GM19438 (cell line): ENCODE measurements at regions not wholly inside any gene's neighbourhood (a gene's known extent, or its start where the extent isn't known, plus 50 kb on each side); places are given as distances from the start of the nearest gene placed in this dataset.

Source experiments
- ATAC-seq: cut with Tn5 transposase; IDR thresholded peaks from one replicate; pipeline ENCODE4 v1.9.1; 2021; ENCODE audit warnings: low read depth; ENCODE audit not compliant: unreplicated experiment

DNA sequence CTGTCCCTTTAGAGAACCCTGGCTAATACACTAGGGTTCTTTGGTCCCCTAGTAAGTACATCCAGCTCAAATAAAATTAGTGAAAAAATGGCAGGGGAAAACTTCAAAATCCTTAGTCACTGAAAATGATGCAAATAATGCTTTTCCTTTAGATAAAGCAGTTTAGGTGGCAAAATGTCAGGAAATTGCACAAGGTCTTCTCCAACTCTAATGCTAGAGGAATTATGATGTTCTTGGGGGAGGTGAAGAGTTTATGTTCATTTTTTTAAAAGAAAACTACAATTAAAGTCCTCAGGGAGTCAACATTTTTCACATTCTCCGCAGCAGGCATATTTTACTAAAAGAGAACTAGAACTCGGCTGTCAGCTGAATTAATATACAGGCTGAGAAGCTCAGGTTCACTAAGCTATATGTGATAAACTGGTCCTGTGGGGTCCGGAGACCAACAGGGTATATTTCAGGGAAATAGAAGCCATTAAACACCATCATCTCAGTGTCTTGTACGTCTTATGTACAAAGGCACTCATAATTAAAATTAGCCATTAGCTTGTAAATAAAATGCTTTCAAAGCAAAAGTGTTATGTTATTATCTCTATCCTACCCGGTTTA is 1164.7 kb upstream of the AUTS2 start:
- ATAC-seq, result no peak

DNA sequence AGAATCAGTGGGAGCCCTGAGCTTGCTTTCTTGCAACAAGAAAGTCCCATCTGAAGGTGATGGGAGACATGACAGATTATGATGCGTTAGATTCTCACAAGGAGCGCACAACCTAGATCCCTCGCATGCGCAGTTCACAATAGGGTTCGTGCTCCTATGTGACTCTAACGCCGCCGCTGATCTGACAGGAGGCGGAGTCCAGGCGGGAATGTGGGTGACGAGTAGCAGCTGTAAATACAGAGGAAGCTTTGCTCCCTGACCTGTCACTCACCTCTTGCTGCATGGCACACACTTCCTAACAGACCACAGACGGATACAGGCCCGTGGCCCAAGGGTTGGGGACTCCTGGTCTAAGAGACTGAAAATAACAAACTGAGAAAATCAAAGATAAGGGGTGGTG is 1163.4 kb upstream of the AUTS2 start:
- ATAC-seq, result no peak

DNA sequence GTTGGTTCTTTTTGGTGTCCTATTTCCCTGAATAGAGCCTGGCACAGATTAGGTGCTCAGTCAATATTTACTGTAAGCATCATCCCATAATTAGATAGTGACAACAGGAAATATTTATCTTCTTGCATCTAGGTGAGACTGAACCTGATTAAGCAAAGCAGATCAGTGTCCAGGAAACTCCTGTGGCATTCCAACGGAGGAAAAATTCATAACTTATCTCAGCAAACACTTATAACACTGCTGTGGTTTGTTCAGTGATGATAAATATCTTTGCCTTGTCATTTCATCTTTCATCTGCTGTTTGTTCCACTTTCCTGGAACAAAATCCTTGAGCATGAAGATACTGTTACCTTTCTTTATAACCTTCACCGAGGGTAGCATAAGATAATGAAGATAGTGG is 1160.3 kb upstream of the AUTS2 start:
- ATAC-seq, result no peak

DNA sequence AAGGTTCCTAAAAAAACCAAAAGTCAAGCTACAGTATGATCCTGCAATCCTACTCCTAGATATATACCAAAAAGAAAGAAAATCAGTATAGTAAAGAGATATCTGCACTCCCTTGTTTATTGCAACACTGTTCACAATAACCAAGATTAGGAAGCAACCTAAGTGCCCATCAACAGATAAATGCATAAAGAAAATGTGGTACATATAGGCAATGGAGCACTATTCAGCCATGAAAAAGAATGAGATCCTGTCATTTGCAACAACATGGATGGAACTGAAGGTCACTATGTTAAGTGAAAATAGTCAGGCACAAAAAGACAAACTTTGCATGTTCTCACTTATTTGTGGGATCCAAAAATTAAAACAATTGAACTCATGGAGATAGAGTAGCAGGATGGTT is 1159.5 kb upstream of the AUTS2 start:
- no peak for ATAC-seq

DNA sequence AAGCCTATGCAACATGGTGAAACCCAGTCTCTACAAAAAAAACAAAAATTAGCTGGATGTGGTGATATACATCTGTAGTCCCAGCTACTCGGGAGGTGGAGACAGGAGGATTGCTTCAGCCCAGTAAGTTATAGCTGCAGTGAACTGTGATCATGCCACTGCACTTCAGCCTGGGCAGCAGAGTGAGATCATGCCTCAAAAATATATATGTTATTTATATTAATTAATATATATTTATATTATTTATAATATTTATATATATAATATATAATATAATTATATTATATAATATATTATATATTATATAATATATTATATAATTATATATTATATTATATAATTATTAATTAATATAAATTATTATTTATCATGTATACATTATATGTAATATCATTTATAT is 1158.4 kb upstream of the AUTS2 start:
- ATAC-seq, result no peak

DNA sequence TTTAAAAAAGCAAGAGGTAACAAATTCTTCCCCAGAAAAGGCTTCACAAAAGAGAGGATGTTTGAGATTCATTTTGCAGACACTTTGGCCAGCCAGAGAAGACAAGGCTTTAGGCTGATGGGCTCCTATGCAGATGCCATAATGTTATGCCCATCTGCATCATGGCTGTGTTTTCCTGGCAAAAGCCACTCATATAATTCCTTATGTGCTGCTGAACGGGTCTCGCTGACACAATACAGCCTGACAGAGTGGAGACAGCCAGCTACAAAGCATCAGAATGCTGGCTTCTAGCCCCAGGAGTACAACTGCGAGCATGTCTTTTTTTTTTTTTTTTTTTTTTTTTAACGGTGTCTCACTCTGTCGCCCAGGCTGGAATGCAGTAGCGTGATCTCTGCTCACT is 1157.4 kb upstream of the AUTS2 start:
- ATAC-seq, result no peak

DNA sequence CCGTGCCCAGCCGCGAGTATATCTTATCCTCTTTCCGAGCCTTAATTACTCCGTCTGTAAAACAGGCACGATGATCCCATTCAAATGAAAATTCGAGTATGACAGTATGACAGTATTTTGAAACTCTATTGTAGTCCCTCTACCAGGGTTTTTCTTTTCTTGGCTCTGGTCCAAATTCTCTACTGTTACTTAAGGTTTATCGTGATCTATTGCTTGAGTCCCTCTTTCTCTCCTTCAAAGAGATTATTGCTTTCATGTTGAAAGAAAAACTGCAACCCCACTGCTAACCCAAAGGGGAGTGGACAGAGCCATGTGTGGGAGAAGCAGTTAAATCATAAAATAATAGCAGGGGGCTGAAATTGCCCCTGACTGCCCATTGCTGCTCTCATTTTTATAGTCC is 1156.6 kb upstream of the AUTS2 start:
- ATAC-seq, result no peak

DNA sequence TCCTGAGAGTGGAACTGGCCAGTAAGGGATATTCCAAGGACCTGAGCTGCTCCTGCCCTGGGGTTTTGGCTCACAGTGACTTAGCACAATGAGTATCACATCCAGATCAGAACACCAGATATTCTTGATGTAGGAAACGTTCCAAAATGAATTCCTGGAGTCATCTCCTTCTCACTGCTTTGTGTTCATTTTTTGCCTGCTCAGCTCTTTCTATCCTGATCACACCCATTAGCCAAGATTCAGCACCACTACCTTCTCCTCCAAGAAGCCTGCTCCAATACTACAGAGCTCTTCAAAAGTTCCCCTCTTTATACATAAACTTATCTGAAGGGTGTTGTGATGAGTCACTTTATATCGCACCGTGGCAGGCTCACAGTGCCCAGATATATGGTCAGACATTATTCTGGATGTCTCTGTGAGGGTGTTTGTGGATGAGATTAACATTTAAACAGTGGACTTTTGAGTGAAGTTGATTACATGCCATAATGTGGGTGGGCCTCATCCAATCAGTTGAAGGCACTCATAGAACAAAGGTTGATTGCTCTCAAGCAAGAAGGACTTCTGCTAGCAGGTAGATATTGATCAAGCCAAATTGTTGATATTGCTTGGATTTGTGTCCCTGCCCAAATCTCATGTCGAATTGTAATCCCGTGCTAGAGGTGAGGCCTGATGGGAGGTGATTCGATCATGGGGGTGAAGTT is 1155.2 kb upstream of the AUTS2 start:
- ATAC-seq, result no peak

DNA sequence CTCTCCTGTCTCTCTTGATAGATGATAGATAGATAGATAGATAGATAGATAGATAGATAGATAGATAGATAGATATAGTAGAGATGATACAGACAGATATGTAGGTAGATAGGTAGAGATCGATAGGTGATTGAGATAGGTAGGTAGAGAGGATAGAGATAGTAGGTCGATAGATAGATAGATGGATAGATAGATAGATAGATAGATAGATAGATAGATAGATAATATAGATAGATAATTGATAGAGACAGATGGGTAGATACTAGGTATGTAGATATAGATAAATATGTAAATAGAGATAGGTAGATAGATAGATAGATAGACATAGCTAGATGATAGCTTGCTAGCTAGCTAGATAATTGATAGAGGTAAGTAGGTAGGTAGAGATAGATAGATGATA is 1154.2 kb upstream of the AUTS2 start:
- no peak for ATAC-seq

DNA sequence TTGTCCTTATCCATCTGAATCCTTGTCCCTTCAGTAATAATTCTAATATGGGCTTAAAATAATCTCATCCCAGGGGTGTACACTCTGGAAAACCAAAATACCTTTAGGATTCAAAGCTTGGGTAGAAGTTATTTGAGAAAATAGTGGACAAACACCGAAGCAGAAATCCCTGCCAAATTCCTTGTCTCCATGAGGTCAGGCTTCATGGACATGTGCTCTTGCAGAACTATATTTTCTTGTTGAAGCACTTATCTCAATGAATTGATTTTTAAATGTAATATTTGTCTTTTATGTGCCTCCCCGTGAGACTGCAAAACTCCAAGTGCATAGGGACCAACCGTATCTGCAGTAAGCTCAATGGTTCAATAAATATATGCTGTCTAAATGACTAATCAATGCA is 1153.3 kb upstream of the AUTS2 start:
- ATAC-seq, result no peak

DNA sequence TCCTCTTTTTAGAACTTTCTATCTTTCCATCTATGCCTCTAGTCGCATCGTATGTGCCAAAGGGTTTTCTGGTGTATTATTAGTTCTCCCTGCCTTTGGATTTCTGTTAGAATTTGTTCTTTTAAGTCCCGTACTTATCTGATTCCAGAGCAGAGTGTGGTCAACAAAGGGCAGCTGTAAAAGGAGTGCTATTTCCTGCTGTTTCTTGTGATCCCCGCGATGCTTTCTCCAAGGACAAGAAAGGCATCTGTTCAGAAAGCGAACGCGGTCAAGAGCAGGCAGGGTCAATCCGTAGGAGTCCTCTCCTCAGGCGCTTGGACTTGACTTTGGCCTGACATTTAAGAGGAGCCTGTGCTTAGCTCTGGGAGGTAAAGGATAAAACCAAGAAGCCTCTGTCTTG is 1152.1 kb upstream of the AUTS2 start:
- ATAC-seq, result no peak

DNA sequence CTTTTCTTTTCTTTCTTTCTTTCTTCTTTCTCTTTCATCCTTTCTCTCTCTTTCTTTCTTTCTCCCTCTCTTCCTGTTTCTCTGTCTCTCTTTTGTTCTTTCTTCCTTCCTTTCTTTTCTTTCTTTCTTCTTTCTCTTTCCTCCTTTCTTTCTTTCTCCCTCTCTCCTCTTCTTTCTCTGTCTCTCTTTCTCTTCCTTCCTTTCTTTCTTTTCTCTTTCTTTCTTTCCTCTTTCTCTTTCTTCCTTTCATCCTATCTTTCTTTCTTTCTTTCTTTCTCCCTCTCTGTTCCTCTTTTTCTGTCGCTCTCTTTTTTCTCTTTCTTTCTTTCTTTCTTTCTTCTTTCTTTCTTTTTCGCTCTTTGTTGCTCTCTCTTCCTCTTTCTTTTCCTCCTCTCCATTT is 1149.2 kb upstream of the AUTS2 start:
- ATAC-seq, result no peak

DNA sequence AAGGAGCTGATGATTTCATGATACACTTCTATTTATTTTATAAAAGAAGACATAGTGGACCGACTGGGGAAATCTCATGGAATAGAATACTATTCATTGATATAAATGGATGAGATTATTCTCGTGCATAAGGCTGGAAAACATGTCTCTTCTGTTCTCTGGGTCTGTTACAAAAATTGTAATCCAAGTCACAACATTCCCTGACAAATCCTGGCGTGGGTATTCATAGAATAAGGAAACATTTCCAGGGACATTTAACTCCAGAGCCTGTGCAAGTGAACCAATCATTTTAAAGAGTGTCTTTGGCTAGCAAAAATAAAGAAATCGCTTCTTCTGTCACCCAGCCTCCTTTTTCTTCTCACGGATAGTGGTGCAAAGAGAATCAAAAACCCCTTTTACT is 1148.5 kb upstream of the AUTS2 start:
- ATAC-seq, result no peak

DNA sequence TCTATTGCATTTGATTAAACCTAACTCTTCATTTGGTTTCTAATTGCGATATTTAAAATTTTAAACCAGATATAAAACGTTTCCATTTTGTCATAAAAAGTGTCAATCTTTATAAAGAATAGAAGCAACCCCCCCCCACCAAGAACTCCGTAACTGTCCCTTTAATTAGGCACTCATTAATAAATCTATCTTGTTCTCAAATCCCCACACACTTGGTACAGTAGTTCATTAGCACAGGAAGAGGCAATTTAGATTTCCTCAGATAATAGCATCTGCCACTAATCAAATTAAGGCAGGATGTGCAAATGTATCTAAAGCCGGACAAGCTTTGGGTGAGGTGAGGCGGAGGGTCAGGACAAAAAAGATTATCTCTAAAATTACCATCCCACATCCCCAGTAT is 1143.3 kb upstream of the AUTS2 start:
- no peak for ATAC-seq

DNA sequence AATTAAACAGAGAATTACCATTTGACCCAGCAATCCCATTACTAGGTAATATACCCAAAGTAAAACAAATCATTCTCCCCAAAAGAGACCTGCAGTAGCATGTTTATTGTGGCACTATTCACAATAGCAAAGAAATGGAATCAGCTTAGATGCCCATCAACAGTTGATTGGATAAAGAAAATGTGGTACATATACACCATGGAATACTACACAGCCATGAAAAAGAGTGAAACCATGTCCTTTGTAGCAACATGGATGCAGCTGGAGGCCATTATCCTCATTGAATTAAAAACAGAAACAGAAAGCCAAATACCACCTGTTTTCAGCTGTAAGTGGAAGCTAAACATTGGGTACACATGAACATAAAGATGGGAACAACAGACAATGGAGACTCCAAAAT is 1141.8 kb upstream of the AUTS2 start:
- ATAC-seq, result no peak

DNA sequence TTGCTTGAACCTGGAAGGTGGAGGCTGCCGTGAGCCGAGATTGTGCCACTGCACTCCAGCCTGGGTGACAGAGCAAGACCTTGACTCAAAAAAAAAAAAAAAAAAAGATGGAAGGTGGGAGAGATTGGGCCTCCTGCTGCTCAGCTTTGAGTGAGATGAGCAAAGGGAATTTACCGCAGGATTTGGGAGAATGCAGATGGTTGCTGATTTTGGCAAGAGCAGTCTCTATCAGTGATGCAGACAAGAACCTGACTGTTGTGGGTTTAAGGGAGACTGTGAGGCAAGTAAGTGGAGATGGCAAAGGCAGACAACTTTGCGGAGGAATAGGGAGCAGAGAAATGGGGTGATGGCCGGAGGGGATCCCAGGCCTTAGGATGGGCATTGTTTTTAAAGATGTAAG is 1140.8 kb upstream of the AUTS2 start:
- no peak for ATAC-seq

DNA sequence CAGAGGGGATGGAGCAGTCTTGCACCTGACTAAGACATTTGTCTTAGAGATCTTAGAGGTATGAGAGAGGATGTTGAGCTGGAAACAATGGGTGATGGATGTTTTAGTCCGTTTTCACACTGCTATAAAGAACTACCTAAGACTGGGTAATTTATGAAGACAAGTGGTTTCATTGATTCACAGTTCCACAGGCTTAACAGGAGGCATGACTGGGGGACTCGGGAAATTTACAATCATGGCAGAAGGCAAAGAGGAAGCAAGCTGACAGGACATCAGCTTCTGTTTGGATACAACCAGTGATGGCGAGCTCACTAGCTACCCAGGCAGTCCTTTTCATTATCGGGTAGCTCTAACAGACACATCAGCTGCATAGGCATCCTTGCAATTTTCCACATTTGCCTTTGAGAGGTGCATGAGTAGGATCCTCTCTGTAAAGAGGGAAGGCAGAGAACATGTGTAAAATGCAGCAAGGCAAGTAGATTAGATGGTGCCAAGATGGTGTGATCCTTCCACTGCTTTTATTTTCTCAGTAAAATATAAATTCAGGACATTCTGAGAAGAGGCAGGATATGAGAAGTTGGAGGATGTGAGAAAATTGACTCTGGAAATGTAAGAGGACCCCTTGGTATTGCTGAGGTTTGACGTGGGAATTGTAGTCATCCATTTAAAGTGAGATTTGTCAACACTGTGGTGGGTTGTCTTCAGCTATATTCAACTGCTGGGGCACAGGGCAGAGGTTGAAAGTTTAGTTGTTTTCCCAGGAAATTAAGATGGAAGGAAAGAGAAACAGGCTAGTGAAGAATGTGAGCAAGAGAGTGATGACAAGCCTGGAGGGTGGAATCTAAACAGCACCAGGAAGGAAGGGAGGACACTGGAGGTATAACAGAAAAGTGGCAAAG is 1140.0 kb upstream of the AUTS2 start:
- ATAC-seq, result no peak

DNA sequence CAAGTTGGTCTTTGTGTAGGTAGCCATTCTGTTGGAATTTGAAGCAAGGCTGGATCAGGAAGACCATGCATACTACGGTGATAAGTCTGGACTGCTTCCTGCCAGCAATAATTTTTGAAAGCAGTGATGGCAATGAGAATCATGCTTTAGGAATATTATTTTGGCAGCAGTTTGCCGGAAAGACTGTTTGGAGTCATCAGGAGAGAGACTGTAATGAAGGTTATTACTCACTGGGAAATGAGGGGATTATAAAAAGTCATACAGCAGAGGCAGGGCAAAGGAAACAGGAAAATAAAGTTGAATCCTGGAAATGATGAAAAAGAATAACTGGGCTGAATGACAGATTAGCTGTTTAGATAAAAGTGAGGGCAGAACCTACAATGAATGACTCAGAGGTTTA is 1136.8 kb upstream of the AUTS2 start:
- no peak for ATAC-seq

DNA sequence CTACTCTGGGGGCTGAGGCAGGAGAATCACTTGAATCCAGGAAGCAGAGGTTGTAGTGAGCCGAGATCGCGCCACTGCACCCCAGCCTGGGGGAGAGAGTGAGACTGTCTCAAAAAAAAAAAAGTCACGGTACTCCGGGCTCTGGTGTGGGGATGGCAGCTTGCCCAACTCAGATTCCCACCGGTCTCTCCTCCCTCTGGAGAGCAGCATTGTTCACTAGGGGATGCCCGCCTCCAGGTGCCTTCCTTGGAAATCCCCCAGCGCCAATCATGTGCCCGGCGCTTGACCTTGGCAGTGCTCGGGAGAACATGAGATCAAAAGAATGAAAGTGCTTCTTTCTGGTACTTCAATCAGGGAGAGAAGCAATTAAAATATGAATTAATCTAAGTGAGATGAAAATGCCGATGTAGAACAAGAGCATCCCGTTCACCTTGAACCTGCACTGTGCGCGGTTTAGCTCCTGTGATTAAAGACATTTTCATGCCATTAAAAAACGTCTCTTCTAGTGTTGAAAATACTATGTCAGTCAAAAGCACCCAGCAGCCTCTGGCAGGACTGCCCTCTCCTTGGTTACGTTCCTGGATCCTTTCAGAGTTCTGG is 1127.3 kb upstream of the AUTS2 start:
- no peak for ATAC-seq

DNA sequence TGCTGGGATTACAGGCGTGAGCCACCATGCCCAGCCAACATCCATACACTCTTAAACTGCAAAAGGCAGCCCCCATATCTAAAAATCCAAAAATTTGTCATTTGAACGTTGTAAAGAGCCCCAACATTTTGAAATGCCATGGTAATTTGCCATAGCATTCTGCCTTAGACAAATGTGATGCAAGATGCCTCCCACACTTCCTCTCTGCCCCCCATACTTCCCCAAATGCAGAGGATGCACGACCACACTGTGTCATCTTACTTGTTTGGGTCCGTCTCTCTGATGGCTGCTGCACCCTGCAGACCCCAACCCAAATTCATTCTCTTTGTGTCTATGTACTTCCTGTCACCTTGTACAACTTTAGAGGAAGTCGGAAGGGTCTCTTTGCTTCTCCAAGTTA is 1125.6 kb upstream of the AUTS2 start:
- ATAC-seq, result no peak

DNA sequence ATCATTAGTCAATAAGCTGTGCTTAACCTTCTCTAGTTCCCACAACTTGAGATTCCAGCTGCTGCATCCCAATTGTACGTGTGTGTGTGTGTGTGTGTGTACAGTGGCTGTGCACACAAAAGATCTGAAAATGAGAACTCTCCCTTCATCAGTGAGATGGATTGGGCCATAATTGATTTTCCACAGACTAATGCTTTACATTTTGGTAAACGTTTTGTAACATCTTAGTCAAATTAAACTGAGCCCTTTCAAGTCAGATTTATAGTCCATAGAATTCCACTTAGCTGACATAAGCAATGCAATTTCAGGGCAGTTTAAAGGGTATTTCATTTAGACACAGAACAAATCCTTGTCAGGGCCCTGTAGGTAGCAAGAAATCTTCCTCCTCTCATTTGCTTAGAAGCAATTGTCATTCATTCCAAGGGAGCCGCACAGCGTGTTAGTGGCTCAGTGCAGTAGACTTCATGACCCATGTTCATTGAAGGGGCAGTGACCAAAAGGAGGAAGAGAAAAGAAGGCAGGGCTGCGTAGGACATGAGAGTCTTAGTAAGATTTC is 1123.5 kb upstream of the AUTS2 start:
- no peak for ATAC-seq
